IMR-90 (cell line): ENCODE measurements at regions not wholly inside any gene's neighbourhood (a gene's known extent, or its start where the extent isn't known, plus 50 kb on each side); places are given as distances from the start of the nearest gene placed in this dataset.
A peak's percentile ranks its signal among the peaks of the same experiment; 100 is the strongest.

Experiments used
- ATAC-seq: fragments of 200-7000 bp; cut with Tn5 transposase; 2 replicates; pipeline ENCODE4 v1.9.1; 2020; ENCODE audit warnings: low read depth, mild to moderate bottlenecking, moderate library complexity
- BruUV-seq: library from RNA; stranded (reverse); fragments of 400-500 nt; replicated peaks from 2 replicates; lab custom pipeline; 2021; lab: Mats Ljungman, UMichigan
- CTCF ChIA-PET: fragments of 300-600 bp; formaldehyde crosslinking; extraction: SDS; loops from one replicate; lab custom pipeline; 2021; ENCODE audit warnings: antibody characterized with exemption; lab: Yijun Ruan, JAX
- POLR2A ChIA-PET: fragments of 300-600 bp; sonication (Branson Sonifier 250); formaldehyde crosslinking; loops from one replicate; lab custom pipeline; 2022; ENCODE audit warnings: antibody characterized with exemption; ENCODE audit not compliant: unreplicated experiment; lab: Charles Lee
- DNase-seq: peaks from one replicate; pipeline ENCODE4 v3.0.0; 2013
- H2AFZ ChIP-seq: replicated peaks from 2 replicates; pipeline ENCODE3; 2013; ENCODE audit warnings: low read length, mild to moderate bottlenecking; ENCODE audit not compliant: poor library complexity
- H2AK5ac ChIP-seq: 2 replicates; pipeline ENCODE4 v1.6.1; 2013; ENCODE audit warnings: low read depth, low read length, inconsistent platforms
- H2AK9ac ChIP-seq: replicated peaks from 2 replicates; pipeline ENCODE3; 2013; ENCODE audit warnings: mild to moderate bottlenecking, low read depth, low read length, moderate library complexity; ENCODE audit not compliant: poor library complexity
- H2BK120ac ChIP-seq: 2 replicates; pipeline ENCODE4 v1.6.1; 2013; ENCODE audit warnings: low read depth, low read length, inconsistent platforms
- H2BK15ac ChIP-seq: 3 replicates; pipeline ENCODE4 v1.6.1; 2013; ENCODE audit warnings: low read depth, low read length, inconsistent platforms
- H2BK20ac ChIP-seq: 2 replicates; pipeline ENCODE4 v1.6.1; 2013; ENCODE audit warnings: low read depth, mild to moderate bottlenecking, inconsistent platforms, low read length, moderate library complexity
- H2BK5ac ChIP-seq: 2 replicates; pipeline ENCODE4 v1.6.1; 2013; ENCODE audit warnings: mild to moderate bottlenecking, low read depth, low read length, inconsistent platforms; ENCODE audit not compliant: poor library complexity, severe bottlenecking
- H3K14ac ChIP-seq: replicated peaks from 2 replicates; pipeline ENCODE4 v1.6.1; 2013; ENCODE audit warnings: low read depth, low read length, inconsistent platforms
- H3K18ac ChIP-seq: 2 replicates; pipeline ENCODE4 v1.6.1; 2013; ENCODE audit warnings: low read depth, low read length, control low read depth
- H3K23ac ChIP-seq: 2 replicates; pipeline ENCODE4 v1.6.1; 2013; ENCODE audit warnings: low read depth, low read length, inconsistent platforms
- H3K27ac ChIP-seq: 2 replicates; pipeline ENCODE4 v1.5.1; 2013; ENCODE audit warnings: mild to moderate bottlenecking, control low read depth, low read length; ENCODE audit not compliant: insufficient read depth
- H3K27me3 ChIP-seq: 2 replicates; pipeline ENCODE4 v1.6.1; 2013; ENCODE audit warnings: low read length; ENCODE audit not compliant: control insufficient read depth, insufficient read depth
- H3K36me3 ChIP-seq: 2 replicates; pipeline ENCODE4 v1.6.1; 2013; ENCODE audit warnings: low read length, mixed read lengths; ENCODE audit not compliant: control insufficient read depth, insufficient read depth
- H3K4ac ChIP-seq: 2 replicates; pipeline ENCODE4 v1.6.1; 2013; ENCODE audit warnings: low read depth, low read length, inconsistent platforms
- H3K4me1 ChIP-seq: 2 replicates; pipeline ENCODE4 v1.6.1; 2013; ENCODE audit warnings: low read length, mixed read lengths; ENCODE audit not compliant: control insufficient read depth, insufficient read depth
- H3K4me2 ChIP-seq: 2 replicates; pipeline ENCODE4 v1.6.1; 2013; ENCODE audit warnings: low read depth, mild to moderate bottlenecking, control low read depth, low read length, moderate library complexity
- H3K4me3 ChIP-seq: 2 replicates; pipeline ENCODE4 v1.5.1; 2013; ENCODE audit warnings: low read depth, mild to moderate bottlenecking, control low read depth, low read length, moderate library complexity; ENCODE audit not compliant: insufficient read depth
- H3K56ac ChIP-seq: 2 replicates; pipeline ENCODE4 v1.6.1; 2013; ENCODE audit warnings: low read length, inconsistent platforms; ENCODE audit not compliant: insufficient read depth; ENCODE audit errors: extremely low read depth
- H3K79me1 ChIP-seq, 2 experiments: 2 replicates each; pipeline ENCODE4 v1.6.1; 2013; ENCODE audit warnings: low read length in 2 of 2, inconsistent platforms in 1 of 2, low read depth in 1 of 2
- H3K9ac ChIP-seq: 2 replicates; pipeline ENCODE4 v1.6.1; 2013; ENCODE audit warnings: low read depth, low read length, control low read depth
- H3K9me1 ChIP-seq: 2 replicates; pipeline ENCODE4 v1.6.1; 2013; ENCODE audit warnings: low read length, inconsistent platforms; ENCODE audit not compliant: insufficient read depth
- H3K9me3 ChIP-seq: 2 replicates; pipeline ENCODE4 v1.6.1; 2013; ENCODE audit warnings: low read length; ENCODE audit not compliant: control insufficient read depth, insufficient read depth
- H4K20me1 ChIP-seq: 2 replicates; pipeline ENCODE4 v1.6.1; 2013; ENCODE audit warnings: low read length, inconsistent platforms; ENCODE audit not compliant: insufficient read depth
- H4K5ac ChIP-seq: 2 replicates; pipeline ENCODE4 v1.6.1; 2013; ENCODE audit warnings: mild to moderate bottlenecking, low read depth, low read length, control low read depth
- H4K8ac ChIP-seq, 2 experiments: 2 replicates each; pipeline ENCODE4 v1.6.1; 2013; ENCODE audit warnings: low read depth in 2 of 2, low read length in 2 of 2, control low read depth in 1 of 2, inconsistent platforms in 1 of 2
- H4K91ac ChIP-seq: 2 replicates; pipeline ENCODE4 v1.6.1; 2013; ENCODE audit warnings: low read depth, low read length, inconsistent platforms; ENCODE audit not compliant: insufficient read depth
- CTCF ChIP-seq: conservative IDR thresholded peaks from 2 replicates; pipeline ENCODE4 v1.5.1; 2012; ENCODE audit warnings: mild to moderate bottlenecking, low read depth, low read length, improper control_type of control experiment
- ELK1 ChIP-seq: fragments of 150-350 bp; IDR thresholded peaks from 2 replicates; pipeline ENCODE4 v1.6.1; 2016; ENCODE audit warnings: low read depth, mild to moderate bottlenecking, low read length, moderate library complexity, borderline replicate concordance
- FOS ChIP-seq: fragments of 150-350 bp; IDR thresholded peaks from 2 replicates; pipeline ENCODE4 v1.6.1; 2016; ENCODE audit warnings: low read depth, low read length
- MAFK ChIP-seq: IDR thresholded peaks from 2 replicates; pipeline ENCODE4 v1.6.1; 2012; ENCODE audit warnings: low read depth, low read length, improper control_type of control experiment
- POLR2A ChIP-seq: IDR thresholded peaks from 2 replicates; pipeline ENCODE4 v1.6.1; 2012; ENCODE audit warnings: mild to moderate bottlenecking, low read depth, low read length
- RAD21 ChIP-seq: IDR thresholded peaks from 2 replicates; pipeline ENCODE4 v1.6.1; 2012; ENCODE audit warnings: low read length, improper control_type of control experiment
- RCOR1 ChIP-seq: IDR thresholded peaks from 2 replicates; pipeline ENCODE4 v1.6.1; 2012; ENCODE audit warnings: mild to moderate bottlenecking, low read length, improper control_type of control experiment; ENCODE audit not compliant: insufficient replicate concordance
- SMC3 ChIP-seq: fragments of 150-350 bp; IDR thresholded peaks from 2 replicates; pipeline ENCODE4 v1.6.1; 2016; ENCODE audit warnings: low read depth, mild to moderate bottlenecking, antibody characterized with exemption, low read length, moderate library complexity
- USF2 ChIP-seq: fragments of 150-350 bp; IDR thresholded peaks from 2 replicates; pipeline ENCODE4 v1.6.1; 2017; ENCODE audit warnings: mild to moderate bottlenecking, antibody characterized with exemption, low read length, low read depth
- WGBS, 2 experiments: methylation state at CpG; one replicate each; pipeline versions ENCODE4 v1.1.5 to v1.1.7; 2013; ENCODE audit warnings: missing lambda C conversion rate in 2 of 2; ENCODE audit not compliant: insufficient read length in 1 of 2; ENCODE audit errors: extremely low coverage in 2 of 2; 5-methylcytosine and 5-hydroxymethylcytosine counted together
- dilution Hi-C: fragments of 300-500 bp; cut with HindIII; formaldehyde crosslinking; loops from one replicate; pipeline ENCODE4 v1.14.3; 2018; ENCODE audit warnings: low sequenced_read_pairs; ENCODE audit not compliant: unreplicated experiment
- in situ Hi-C: fragments of 300-500 bp; cut with MboI; formaldehyde crosslinking; loops from 3 replicates; pipeline ENCODE4 v1.14.3; 2019; ENCODE audit warnings: low sequenced_read_pairs, inconsistent platforms, mixed read lengths
- intact Hi-C: fragments of 100-400 bp; cut with micrococcal nuclease; formaldehyde crosslinking; loops from 2 replicates; pipeline ENCODE4 v1.10.0; 2022

GRCh38 chr14:80354860-80355581 lies 143.7 kb upstream of the DIO2 start:
- no peak overlapping the region for H4K8ac ChIP-seq
- H4K5ac ChIP-seq, result no peak overlapping the region
- H3K9ac ChIP-seq, result no peak overlapping the region
- H3K79me1 ChIP-seq, result no peaks in the 10 kb centered on the region
- H3K23ac ChIP-seq, result no peak overlapping the region
- H2BK120ac ChIP-seq, result no peak overlapping the region
- H3K56ac ChIP-seq, result no peak overlapping the region
- ATAC-seq, result no peak
- H3K4me1 ChIP-seq, result no peaks in the 10 kb centered on the region
- no peak for TF ChIP-seq ELK1
- TF ChIP-seq MAFK, result no peak
- no peak for TF ChIP-seq RCOR1
- TF ChIP-seq RAD21, result no peak
- TF ChIP-seq CTCF, result no peak
- no peak for TF ChIP-seq FOS
- no peak for TF ChIP-seq SMC3
- TF ChIP-seq USF2, result no peak
- no peak for TF ChIP-seq POLR2A
- ChIA-PET CTCF (interaction anchor here (0.6 kb wide), 1 partner anchor 142 kb away, joined by 3 read pairs; no protein-coding TSS in a partner anchor), POLR2A (no interaction called here)
- no peak overlapping the region for H3K27ac ChIP-seq
- H3K4me2 ChIP-seq, result no peak overlapping the region
- no peak overlapping the region for H3K18ac ChIP-seq
- no peak overlapping the region for H3K4me3 ChIP-seq
- peak overlapping the region; percentile 33; the same call in 1 of the 2 replicates for H3K14ac ChIP-seq
- H3K36me3 ChIP-seq, result no peaks in the 10 kb centered on the region
- H4K91ac ChIP-seq, result no peak overlapping the region
- intact Hi-C loops, result no loop called here
- no peaks in the 10 kb centered on the region for H3K27me3 ChIP-seq
- WGBS, 2 experiments, result 47% methylated on average over 3 of the region's 6 CpGs; no CpG with 5 or more reads in 1 of the 2 experiments
- peak; percentile 5 for DNase-seq
- no peaks in the 10 kb centered on the region for H3K9me1 ChIP-seq
- dilution Hi-C loops, result no loop called here
- in situ Hi-C loops, result no loop called here
- no TSS peak for BruUV-seq
- H2BK15ac ChIP-seq, result no peak overlapping the region
- H4K20me1 ChIP-seq, result no peaks in the 10 kb centered on the region
- no peak overlapping the region for H2AK5ac ChIP-seq
- no peak overlapping the region for H2AFZ ChIP-seq
- H3K9me3 ChIP-seq, result no peaks in the 10 kb centered on the region
- no peak overlapping the region for H3K4ac ChIP-seq
- no peak overlapping the region; the same call in 1 of the 2 replicates for H2BK20ac ChIP-seq
- no peak overlapping the region for H2AK9ac ChIP-seq
- no peak overlapping the region for H2BK5ac ChIP-seq
